Body of pancreas (tissue), 4 donors: ENCODE measurements at regions not wholly inside any gene's neighbourhood (a gene's known extent, or its start where the extent isn't known, plus 50 kb on each side); places are given as distances from the start of the nearest gene placed in this dataset.

Experiments
- CTCF ChIP-seq, 7 experiments: fragments of 450-650 bp in 4 of 7; fragments of 200-600 bp in 3 of 7; sonication (generic) in 3 of 7; IDR thresholded peaks; one replicate each; pipeline ENCODE4 v1.5.1; 2016 to 2019; ENCODE audit warnings: antibody characterized with exemption in 7 of 7
- POLR2A ChIP-seq, 3 donors: fragments of 450-650 bp; IDR thresholded peaks; one replicate each; pipeline ENCODE4 v1.6.1; 2016; ENCODE audit warnings: antibody characterized with exemption in 3 of 3, mild to moderate bottlenecking in 2 of 3

GRCh38 chr6:149229096-149229495 is 88.4 kb upstream of the TAB2 start:
- TF ChIP-seq CTCF (IDR thresholded peaks at IDR 0.05) (no peak), POLR2A (IDR thresholded peaks at IDR 0.05) (no peak)
